CD14-positive monocyte (primary cell): ENCODE measurements at regions not wholly inside any gene's neighbourhood (a gene's known extent, or its start where the extent isn't known, plus 50 kb on each side); places are given as distances from the start of the nearest gene placed in this dataset.

Experiments
- DNase-seq, 3 donors: peaks; one replicate each; pipeline ENCODE4 v3.0.0-alpha.2; 2011 to 2022
- H2AFZ ChIP-seq: 2 replicates; pipeline ENCODE4 v1.6.0; 2012; ENCODE audit warnings: mild to moderate bottlenecking, low read depth, low read length, inconsistent platforms; ENCODE audit not compliant: insufficient read depth, poor library complexity, severe bottlenecking
- H3K27ac ChIP-seq, 2 donors: 1 replicate in 1 of 2; 2 replicates in 1 of 2; pipeline ENCODE4 v1.5.1; 2012 to 2013; ENCODE audit warnings: low read length in 2 of 2, control low read depth in 1 of 2, inconsistent platforms in 1 of 2, low read depth in 1 of 2, mild to moderate bottlenecking in 1 of 2
- H3K27me3 ChIP-seq, 2 donors: one replicate each; pipeline versions ENCODE4 v1.6.0 to v1.6.1; 2011 to 2013; ENCODE audit warnings: low read length in 2 of 2; ENCODE audit not compliant: control insufficient read depth in 2 of 2, insufficient read depth in 2 of 2
- H3K36me3 ChIP-seq, 2 donors: replicated peaks in 1 of 2; 1 replicate in 1 of 2; 2 replicates in 1 of 2; pipeline versions ENCODE4 v1.5.1 to v1.6.1; 2012 to 2013; ENCODE audit warnings: low read length in 2 of 2, control low read depth in 1 of 2, inconsistent platforms in 1 of 2, mild to moderate bottlenecking in 1 of 2; ENCODE audit not compliant: insufficient read depth in 2 of 2, control insufficient read depth in 1 of 2
- H3K4me1 ChIP-seq, 2 donors: 1 replicate in 1 of 2; 2 replicates in 1 of 2; pipeline versions ENCODE4 v1.5.1 to v1.6.1; 2012 to 2013; ENCODE audit warnings: low read length in 2 of 2, control low read depth in 1 of 2, inconsistent platforms in 1 of 2, mild to moderate bottlenecking in 1 of 2, moderate library complexity in 1 of 2; ENCODE audit not compliant: insufficient read depth in 2 of 2, control insufficient read depth in 1 of 2
- H3K4me2 ChIP-seq: replicated peaks from 2 replicates; pipeline ENCODE3; 2012; ENCODE audit warnings: low read length, moderate library complexity, mild to moderate bottlenecking; ENCODE audit not compliant: poor library complexity, severe bottlenecking; ENCODE audit errors: extremely low read depth
- H3K4me3 ChIP-seq, 3 experiments: fragments of 200-600 bp in 1 of 3; sonication (generic) in 1 of 3; replicated peaks in 1 of 3; 1 replicate in 2 of 3; 2 replicates in 1 of 3; pipeline ENCODE4 v1.5.1; 2011 to 2013; ENCODE audit warnings: low read length in 3 of 3, mild to moderate bottlenecking in 3 of 3, control low read depth in 2 of 3, low read depth in 2 of 3, inconsistent platforms in 1 of 3, moderate library complexity in 1 of 3
- H3K79me2 ChIP-seq: 2 replicates; pipeline ENCODE4 v1.6.0; 2012; ENCODE audit warnings: mild to moderate bottlenecking, control low read depth, inconsistent platforms, low read length, moderate library complexity; ENCODE audit not compliant: insufficient read depth
- H3K9ac ChIP-seq: 2 replicates; pipeline ENCODE4 v1.6.0; 2017; ENCODE audit warnings: low read length, mild to moderate bottlenecking; ENCODE audit not compliant: insufficient read depth, poor library complexity, severe bottlenecking
- H3K9me3 ChIP-seq, 2 donors: replicated peaks in 1 of 2; 1 replicate in 1 of 2; 2 replicates in 1 of 2; pipeline versions ENCODE4 v1.5.1 to v1.6.1; 2012 to 2013; ENCODE audit warnings: low read length in 2 of 2, control low read depth in 1 of 2; ENCODE audit not compliant: control insufficient read depth in 1 of 2, insufficient read depth in 1 of 2
- H4K20me1 ChIP-seq: 2 replicates; pipeline ENCODE4 v1.6.0; 2012; ENCODE audit warnings: mild to moderate bottlenecking, low read length, control low read depth, moderate library complexity; ENCODE audit not compliant: insufficient read depth
- H3K27ac Mint-ChIP-seq, 7 donors: one replicate each; pipeline ENCODE4 v1.8.0; 2020; ENCODE audit warnings: mild to moderate bottlenecking in 7 of 7, mixed read lengths in 7 of 7, moderate library complexity in 6 of 7, inconsistent platforms in 2 of 7
- H3K27me3 Mint-ChIP-seq, 3 donors: one replicate each; pipeline ENCODE4 v1.8.0; 2021 to 2022; ENCODE audit warnings: low read depth in 3 of 3, mild to moderate bottlenecking in 3 of 3, mixed read lengths in 3 of 3, moderate library complexity in 3 of 3, inconsistent platforms in 1 of 3
- H3K36me3 Mint-ChIP-seq, 2 donors: one replicate each; pipeline ENCODE4 v1.8.0; 2020; ENCODE audit warnings: mixed read lengths in 2 of 2, inconsistent platforms in 1 of 2, mild to moderate bottlenecking in 1 of 2
- H3K4me1 Mint-ChIP-seq: one replicate; pipeline ENCODE4 v1.8.0; 2020; ENCODE audit warnings: mild to moderate bottlenecking, mixed read lengths
- H3K4me3 Mint-ChIP-seq, 2 donors: one replicate each; pipeline ENCODE4 v1.8.0; 2020; ENCODE audit warnings: mild to moderate bottlenecking in 2 of 2, mixed read lengths in 2 of 2, moderate library complexity in 1 of 2
- H3K9me3 Mint-ChIP-seq, 7 donors: one replicate each; pipeline ENCODE4 v1.8.0; 2020 to 2022; ENCODE audit warnings: mixed read lengths in 7 of 7, mild to moderate bottlenecking in 6 of 7, moderate library complexity in 6 of 7, inconsistent platforms in 2 of 7
- CTCF ChIP-seq: fragments of 200-600 bp; IDR thresholded peaks from one replicate; pipeline ENCODE4 v1.8.0; 2022; ENCODE audit warnings: antibody characterized with exemption, mild to moderate bottlenecking
- WGBS: methylation state at CpG from one replicate; pipeline ENCODE4 v1.1.5; 2013; ENCODE audit warnings: missing lambda C conversion rate; ENCODE audit not compliant: insufficient coverage; 5-methylcytosine and 5-hydroxymethylcytosine counted together
- intact Hi-C, 2 donors: fragments of 100-400 bp; cut with micrococcal nuclease; formaldehyde crosslinking; loops; one replicate each; pipeline versions ENCODE4 v1.15.0 to v1.15.1; 2023

- WGBS = 53% methylated on average over 3 of the region's 4 CpGs
- Histone ChIP-seq H3K79me2 (no peaks in the 10 kb centered on the region), H3K36me3 (no peaks in the 10 kb centered on the region), H3K9me3 (peaks cover 4 to 12% of the 10 kb centered on the region in 2 donors), H3K4me3 (no peak overlapping the region), H3K27me3 (no peaks in the 10 kb centered on the region), H2AFZ (no peak overlapping the region), H3K27ac (no peak overlapping the region), H4K20me1 (no peaks in the 10 kb centered on the region), H3K9ac (no peak overlapping the region), H3K4me1 (no peaks in the 10 kb centered on the region), H3K4me2 (no peak overlapping the region)
- H3K4me1 Mint-ChIP-seq = no peaks in the 10 kb centered on the region
- TF ChIP-seq CTCF = no peak
- no peaks in the 10 kb centered on the region for H3K27me3 Mint-ChIP-seq
- no peaks in the 10 kb centered on the region for H3K36me3 Mint-ChIP-seq
- intact Hi-C loops = no loop called here
- H3K4me3 Mint-ChIP-seq = no peak overlapping the region
- H3K27ac Mint-ChIP-seq = no peak overlapping the region
- peaks cover 8 to 30% (median 10%) of the 10 kb centered on the region in 7 donors for H3K9me3 Mint-ChIP-seq
- no peak for DNase-seq
Observed at GRCh38 chr9:80449513-80449912, 877.7 kb downstream of the TLE4 start.

- intact Hi-C loops = no loop called here
- Histone ChIP-seq H3K79me2 (no peaks in the 10 kb centered on the region), H3K36me3 (no peaks in the 10 kb centered on the region), H4K20me1 (no peaks in the 10 kb centered on the region), H3K4me1 (no peaks in the 10 kb centered on the region), H3K4me3 (no peak overlapping the region), H3K27me3 (no peaks in the 10 kb centered on the region), H3K9me3 (peaks cover 4 to 10% of the 10 kb centered on the region in 2 donors), H3K9ac (no peak overlapping the region), H2AFZ (no peak overlapping the region), H3K27ac (no peak overlapping the region), H3K4me2 (no peak overlapping the region)
- WGBS = no CpG with 5 or more reads among the region's 2 CpGs
- Mint-ChIP-seq H3K27ac (no peak overlapping the region), H3K9me3 (peaks cover 7 to 30% (median 10%) of the 10 kb centered on the region in 7 donors), H3K27me3 (no peaks in the 10 kb centered on the region), H3K4me3 (no peak overlapping the region), H3K36me3 (no peaks in the 10 kb centered on the region), H3K4me1 (no peaks in the 10 kb centered on the region)
- DNase-seq = no peak
- no peak for TF ChIP-seq CTCF
Observed at GRCh38 chr9:80448996-80449395, 877.2 kb downstream of the TLE4 start.
